Natural killer cell (primary cell): ENCODE measurements at regions not wholly inside any gene's neighbourhood (a gene's known extent, or its start where the extent isn't known, plus 50 kb on each side); places are given as distances from the start of the nearest gene placed in this dataset.

Experiments used
- ATAC-seq, 3 donors: fragments of 150-1000 bp in 2 of 3; fragments of 200-7000 bp in 1 of 3; cut with Tn5 transposase; 1 replicate in 1 of 3; 2 replicates in 2 of 3; pipeline ENCODE4 v1.10.0; 2021; ENCODE audit warnings: mild to moderate bottlenecking in 2 of 3, moderate library complexity in 2 of 3
- DNase-seq, 2 donors: peaks; one replicate each; pipeline versions ENCODE4 v3.0.0 to v3.0.0-alpha.2; 2013 to 2021; ENCODE audit warnings: mixed read lengths in 1 of 2
- H3K27ac ChIP-seq: one replicate; pipeline ENCODE4 v1.5.1; 2013; ENCODE audit warnings: mild to moderate bottlenecking, low read length
- H3K27me3 ChIP-seq: one replicate; pipeline ENCODE4 v1.6.1; 2013; ENCODE audit warnings: low read length; ENCODE audit not compliant: control insufficient read depth, insufficient read depth
- H3K36me3 ChIP-seq: one replicate; pipeline ENCODE4 v1.6.1; 2013; ENCODE audit warnings: low read length; ENCODE audit not compliant: control insufficient read depth, insufficient read depth
- H3K4me1 ChIP-seq: one replicate; pipeline ENCODE4 v1.6.1; 2013; ENCODE audit warnings: low read length; ENCODE audit not compliant: control insufficient read depth, insufficient read depth
- H3K4me3 ChIP-seq: one replicate; pipeline ENCODE4 v1.5.1; 2013; ENCODE audit warnings: low read length
- H3K9me3 ChIP-seq: one replicate; pipeline ENCODE4 v1.6.1; 2013; ENCODE audit warnings: low read length; ENCODE audit not compliant: control insufficient read depth, insufficient read depth
- H3K27ac Mint-ChIP-seq, 2 donors: one replicate each; pipeline ENCODE4 v1.8.0; 2022; ENCODE audit warnings: mild to moderate bottlenecking in 2 of 2, mixed read lengths in 2 of 2, moderate library complexity in 1 of 2
- H3K27me3 Mint-ChIP-seq, 2 donors: one replicate each; pipeline ENCODE4 v1.8.0; 2022; ENCODE audit warnings: low read depth in 2 of 2, mixed read lengths in 2 of 2
- H3K36me3 Mint-ChIP-seq: one replicate; pipeline ENCODE4 v1.8.0; 2022; ENCODE audit warnings: mixed read lengths
- H3K4me1 Mint-ChIP-seq, 2 donors: one replicate each; pipeline ENCODE4 v1.8.0; 2022; ENCODE audit warnings: mixed read lengths in 2 of 2
- H3K4me3 Mint-ChIP-seq: one replicate; pipeline ENCODE4 v1.8.0; 2022; ENCODE audit warnings: mild to moderate bottlenecking, moderate library complexity, mixed read lengths
- H3K9me3 Mint-ChIP-seq, 2 donors: one replicate each; pipeline ENCODE4 v1.8.0; 2022; ENCODE audit warnings: mixed read lengths in 2 of 2
- CTCF ChIP-seq: fragments of 200-600 bp; IDR thresholded peaks from one replicate; pipeline ENCODE4 v1.8.0; 2022; ENCODE audit warnings: antibody characterized with exemption
- WGBS: methylation state at CpG from one replicate; pipeline ENCODE4 v1.1.7; 2013; ENCODE audit warnings: missing lambda C conversion rate; ENCODE audit not compliant: insufficient coverage; 5-methylcytosine and 5-hydroxymethylcytosine counted together
- intact Hi-C: fragments of 100-400 bp; cut with micrococcal nuclease; formaldehyde crosslinking; loops from one replicate; pipeline ENCODE4 v1.14.2; 2022

GRCh38 chr22:26842103-26842502 lies 184.7 kb downstream of the MIAT start:
- Mint-ChIP-seq H3K4me3 (no peak overlapping the region), H3K9me3 (no peaks in the 10 kb centered on the region), H3K4me1 (peaks cover 19 to 24% of the 10 kb centered on the region in 2 donors), H3K27me3 (no peaks in the 10 kb centered on the region), H3K27ac (no peak overlapping the region), H3K36me3 (no peaks in the 10 kb centered on the region)
- no peak for ATAC-seq
- H3K27ac ChIP-seq: no peak overlapping the region
- no peak overlapping the region for H3K4me3 ChIP-seq
- H3K4me1 ChIP-seq: peaks cover 15% of the 10 kb centered on the region
- intact Hi-C loops: no loop called here
- H3K9me3 ChIP-seq: no peaks in the 10 kb centered on the region
- no peak for TF ChIP-seq CTCF
- 97% methylated on average over 5 of the region's 5 CpGs for WGBS
- H3K27me3 ChIP-seq: no peaks in the 10 kb centered on the region
- no peak for DNase-seq
- H3K36me3 ChIP-seq: no peaks in the 10 kb centered on the region

- DNase-seq: no peak
- Mint-ChIP-seq H3K4me3 (no peak overlapping the region), H3K36me3 (no peaks in the 10 kb centered on the region), H3K9me3 (no peaks in the 10 kb centered on the region), H3K27me3 (no peaks in the 10 kb centered on the region), H3K4me1 (peaks cover 28% of the 10 kb centered on the region in 2 donors), H3K27ac (no peak overlapping the region)
- TF ChIP-seq CTCF: no peak
- peaks cover 19% of the 10 kb centered on the region for H3K4me1 ChIP-seq
- no peaks in the 10 kb centered on the region for H3K9me3 ChIP-seq
- ATAC-seq: no peak
- H3K36me3 ChIP-seq: no peaks in the 10 kb centered on the region
- no peak overlapping the region for H3K4me3 ChIP-seq
- no peaks in the 10 kb centered on the region for H3K27me3 ChIP-seq
- whole genome bisulfite sequencing: 58% methylated on average over 9 of the region's 10 CpGs
- no peak overlapping the region for H3K27ac ChIP-seq
- intact Hi-C loops: no loop called here
These were observed 187.8 kb downstream of the MIAT start for GRCh38 chr22:26845021-26845743.

GRCh38 chr22:26846076-26846475 lies 188.7 kb downstream of the MIAT start:
- Mint-ChIP-seq H3K27ac (peak overlapping the region; percentile 13 to 52), H3K9me3 (no peaks in the 10 kb centered on the region), H3K27me3 (no peaks in the 10 kb centered on the region), H3K4me1 (peaks cover 28% of the 10 kb centered on the region in 2 donors), H3K36me3 (no peaks in the 10 kb centered on the region), H3K4me3 (peak overlapping the region; percentile 58)
- H3K4me3 ChIP-seq: no peak overlapping the region
- TF ChIP-seq CTCF: no peak
- intact Hi-C loops: no loop called here
- DNase-seq: no peak
- H3K9me3 ChIP-seq: no peaks in the 10 kb centered on the region
- no peaks in the 10 kb centered on the region for H3K27me3 ChIP-seq
- 86% methylated on average over 1 of the region's 1 CpG for WGBS
- ATAC-seq: no peak
- H3K27ac ChIP-seq: no peak overlapping the region
- H3K36me3 ChIP-seq: no peaks in the 10 kb centered on the region
- peaks cover 19% of the 10 kb centered on the region for H3K4me1 ChIP-seq

- H3K36me3 Mint-ChIP-seq: no peaks in the 10 kb centered on the region
- H3K36me3 ChIP-seq: no peaks in the 10 kb centered on the region
- peaks cover 19% of the 10 kb centered on the region for H3K4me1 ChIP-seq
- H3K27ac ChIP-seq: no peak overlapping the region
- peaks cover 28% of the 10 kb centered on the region in 2 donors for H3K4me1 Mint-ChIP-seq
- H3K4me3 ChIP-seq: no peak overlapping the region
- H3K27me3 Mint-ChIP-seq: no peaks in the 10 kb centered on the region
- no peaks in the 10 kb centered on the region for H3K9me3 ChIP-seq
- 79% methylated on average over 2 of the region's 2 CpGs for WGBS
- no peak for TF ChIP-seq CTCF
- H3K9me3 Mint-ChIP-seq: no peaks in the 10 kb centered on the region
- DNase-seq: no peak
- peak overlapping the region; percentile 28 for H3K4me3 Mint-ChIP-seq
- peak in 1 of 3 donors; percentile 80 for ATAC-seq
- intact Hi-C loops: no loop called here
- peak overlapping the region; percentile 13 to 52 for H3K27ac Mint-ChIP-seq
- H3K27me3 ChIP-seq: no peaks in the 10 kb centered on the region
These were observed 189.3 kb downstream of the MIAT start for GRCh38 chr22:26846645-26847044.
